H1 (cell line): ENCODE measurements at regions not wholly inside any gene's neighbourhood (a gene's known extent, or its start where the extent isn't known, plus 50 kb on each side); places are given as distances from the start of the nearest gene placed in this dataset.

Experiments used
- CTCF ChIA-PET: fragments of 300-600 bp; sonication (Branson Sonifier 250); formaldehyde crosslinking; loops from one replicate; lab custom pipeline; 2021; ENCODE audit not compliant: partially characterized antibody; lab: Charles Lee
- POLR2A ChIA-PET: fragments of 300-600 bp; sonication (Branson Sonifier 250); formaldehyde crosslinking; loops from one replicate; lab custom pipeline; 2021; ENCODE audit warnings: inconsistent platforms; ENCODE audit not compliant: partially characterized antibody; lab: Charles Lee
- DNase-seq, 2 experiments: peaks; one replicate each; pipeline versions ENCODE4 v3.0.0 to v3.0.0-alpha.2; 2010 to 2022; ENCODE audit warnings: low spot score in 2 of 2, low read depth in 1 of 2, mixed read lengths in 1 of 2
- FAIRE-seq: peaks from 2 replicates; lab custom pipeline; 2011; peaks lifted over from hg19 to GRCh38; lab: Jason Lieb, UNC
- H2AFZ ChIP-seq: 2 replicates; pipeline ENCODE4 v1.8.1; 2012; ENCODE audit warnings: low read length, inconsistent platforms
- H2AK5ac ChIP-seq: 2 replicates; pipeline ENCODE4 v1.6.1; 2013; ENCODE audit warnings: low read depth, low read length
- H2BK120ac ChIP-seq: replicated peaks from 2 replicates; pipeline ENCODE3; 2013; ENCODE audit warnings: low read depth, low read length, inconsistent platforms
- H2BK12ac ChIP-seq: 2 replicates; pipeline ENCODE4 v1.6.1; 2013; ENCODE audit warnings: low read depth, low read length
- H2BK15ac ChIP-seq: 2 replicates; pipeline ENCODE4 v1.6.1; 2013; ENCODE audit warnings: low read length
- H2BK20ac ChIP-seq: 2 replicates; pipeline ENCODE4 v1.6.1; 2013; ENCODE audit warnings: low read length
- H2BK5ac ChIP-seq: 2 replicates; pipeline ENCODE4 v1.6.1; 2013; ENCODE audit warnings: low read depth, low read length
- H3K14ac ChIP-seq: 2 replicates; pipeline ENCODE4 v1.6.1; 2013; ENCODE audit warnings: inconsistent platforms; ENCODE audit not compliant: insufficient read length
- H3K18ac ChIP-seq: 2 replicates; pipeline ENCODE4 v1.6.1; 2013; ENCODE audit warnings: low read length; ENCODE audit errors: extremely low read depth
- H3K23ac ChIP-seq: 2 replicates; pipeline ENCODE4 v1.6.1; 2013; ENCODE audit warnings: inconsistent platforms; ENCODE audit not compliant: insufficient read length
- H3K23me2 ChIP-seq: 2 replicates; pipeline ENCODE4 v1.6.1; 2013; ENCODE audit warnings: low read depth, low read length
- H3K27ac ChIP-seq: 2 replicates; pipeline ENCODE4 v1.6.1; 2011; ENCODE audit warnings: low read depth, low read length, inconsistent platforms
- H3K27me3 ChIP-seq, 4 experiments: replicated peaks in 1 of 4; 1 replicate in 1 of 4; 2 replicates in 3 of 4; pipeline versions ENCODE4 v1.6.1 to v1.8.1; 2011 to 2013; ENCODE audit warnings: low read length in 3 of 4, mild to moderate bottlenecking in 3 of 4, inconsistent platforms in 2 of 4, mixed read lengths in 2 of 4, moderate library complexity in 1 of 4; ENCODE audit not compliant: control insufficient read depth in 3 of 4, insufficient read depth in 3 of 4; ENCODE audit errors: extremely low read depth in 1 of 4
- H3K36me3 ChIP-seq, 4 experiments: 2 replicates each; pipeline versions ENCODE4 v1.6.1 to v1.8.1; 2011 to 2013; ENCODE audit warnings: mild to moderate bottlenecking in 4 of 4, low read length in 3 of 4, moderate library complexity in 2 of 4, control low read depth in 1 of 4, inconsistent platforms in 1 of 4; ENCODE audit not compliant: insufficient read depth in 4 of 4, control insufficient read depth in 2 of 4
- H3K4ac ChIP-seq: replicated peaks from 2 replicates; pipeline ENCODE3; 2013; ENCODE audit warnings: low read length, low read depth, mixed read lengths, inconsistent platforms; ENCODE audit not compliant: insufficient read length
- H3K4me1 ChIP-seq, 4 experiments: replicated peaks in 1 of 4; 1 replicate in 1 of 4; 2 replicates in 3 of 4; pipeline versions ENCODE4 v1.6.1 to v1.8.1; 2011 to 2013; ENCODE audit warnings: low read length in 3 of 4, inconsistent platforms in 2 of 4, mixed read lengths in 1 of 4; ENCODE audit not compliant: insufficient read depth in 4 of 4, control insufficient read depth in 3 of 4
- H3K4me2 ChIP-seq, 2 experiments: 2 replicates each; pipeline versions ENCODE4 v1.6.1 to v1.8.1; 2011 to 2013; ENCODE audit warnings: low read depth in 2 of 2, low read length in 2 of 2, control low read depth in 1 of 2, inconsistent platforms in 1 of 2, mild to moderate bottlenecking in 1 of 2; ENCODE audit not compliant: insufficient read depth in 1 of 2
- H3K4me3 ChIP-seq, 4 experiments: fragments of 200-600, 300-600 bp in 1 of 4; sonication (generic), shearing (Covaris generic), sonication (Bioruptor Twin) in 1 of 4; 2 replicates each; pipeline versions ENCODE4 v1.5.1 to v1.8.1; 2011 to 2016; ENCODE audit warnings: low read length in 4 of 4, low read depth in 3 of 4, control low read depth in 2 of 4, inconsistent platforms in 2 of 4, mild to moderate bottlenecking in 2 of 4, mixed read lengths in 1 of 4, moderate library complexity in 1 of 4; ENCODE audit not compliant: insufficient read depth in 2 of 4; ENCODE audit errors: extremely low read depth in 1 of 4
- H3K56ac ChIP-seq: replicated peaks from 2 replicates; pipeline ENCODE3; 2013; ENCODE audit warnings: low read depth, mild to moderate bottlenecking, mixed read lengths, low read length, inconsistent platforms; ENCODE audit not compliant: insufficient read length
- H3K79me1 ChIP-seq: 2 replicates; pipeline ENCODE4 v1.6.1; 2013; ENCODE audit warnings: low read depth, low read length, control low read depth
- H3K79me2 ChIP-seq, 2 experiments: 2 replicates each; pipeline versions ENCODE4 v1.6.1 to v1.8.1; 2012 to 2013; ENCODE audit warnings: low read length in 2 of 2, mild to moderate bottlenecking in 2 of 2, inconsistent platforms in 1 of 2; ENCODE audit not compliant: insufficient read depth in 2 of 2, control insufficient read depth in 1 of 2
- H3K9ac ChIP-seq, 4 experiments: replicated peaks in 1 of 4; 1 replicate in 1 of 4; 2 replicates in 3 of 4; pipeline versions ENCODE4 v1.6.1 to v1.8.1; 2011 to 2013; ENCODE audit warnings: low read depth in 3 of 4, low read length in 3 of 4, control low read depth in 2 of 4, mild to moderate bottlenecking in 2 of 4, moderate library complexity in 2 of 4, inconsistent platforms in 1 of 4; ENCODE audit errors: extremely low read depth in 1 of 4
- H3K9me3 ChIP-seq, 2 experiments: 2 replicates each; pipeline versions ENCODE4 v1.6.1 to v1.8.1; 2012 to 2013; ENCODE audit warnings: mild to moderate bottlenecking in 2 of 2, moderate library complexity in 2 of 2, control low read depth in 1 of 2, inconsistent platforms in 1 of 2, low read depth in 1 of 2, low read length in 1 of 2, mixed read lengths in 1 of 2; ENCODE audit not compliant: insufficient read depth in 2 of 2
- H4K20me1 ChIP-seq, 2 experiments: replicated peaks in 1 of 2; 2 replicates each; pipeline versions ENCODE3 to v1.8.1; 2011 to 2013; ENCODE audit warnings: inconsistent platforms in 2 of 2, low read length in 2 of 2, mild to moderate bottlenecking in 1 of 2; ENCODE audit not compliant: insufficient read depth in 2 of 2, control insufficient read depth in 1 of 2
- H4K5ac ChIP-seq: 2 replicates; pipeline ENCODE4 v1.6.1; 2013; ENCODE audit warnings: low read length, low read depth, mixed read lengths, inconsistent platforms; ENCODE audit not compliant: insufficient read length
- H4K8ac ChIP-seq: 2 replicates; pipeline ENCODE4 v1.8.0; 2013; ENCODE audit warnings: mild to moderate bottlenecking, moderate library complexity, low read length, inconsistent platforms; ENCODE audit not compliant: insufficient read depth; ENCODE audit errors: extremely low read depth
- H4K91ac ChIP-seq: replicated peaks from 2 replicates; pipeline ENCODE3; 2013; ENCODE audit warnings: low read length, mixed read lengths, inconsistent platforms; ENCODE audit not compliant: insufficient read length
- ATF3 ChIP-seq: IDR thresholded peaks from 2 replicates; pipeline ENCODE4 v1.6.1; 2011; ENCODE audit warnings: low read depth, mild to moderate bottlenecking, low read length; ENCODE audit not compliant: insufficient read depth
- BCL11A ChIP-seq, 2 experiments: IDR thresholded peaks; one replicate each; pipeline ENCODE4 v1.6.1; 2011; ENCODE audit warnings: low read depth in 2 of 2, low read length in 2 of 2, mild to moderate bottlenecking in 2 of 2
- CHD1 ChIP-seq: IDR thresholded peaks from 2 replicates; pipeline ENCODE4 v1.6.1; 2012; ENCODE audit warnings: low read depth, low read length, improper control_type of control experiment
- CHD2 ChIP-seq: IDR thresholded peaks from 2 replicates; pipeline ENCODE4 v1.6.1; 2012; ENCODE audit warnings: low read length, improper control_type of control experiment
- KDM1A ChIP-seq: fragments of 200-600, 300-600 bp; sonication (generic); IDR thresholded peaks from 2 replicates; pipeline ENCODE4 v1.7.1; 2016; ENCODE audit warnings: mild to moderate bottlenecking, low read length, borderline replicate concordance
- NANOG ChIP-seq: IDR thresholded peaks from 2 replicates; pipeline ENCODE4 v1.6.1; 2011; ENCODE audit warnings: low read length, low read depth, mild to moderate bottlenecking, inconsistent platforms; ENCODE audit not compliant: insufficient read depth, poor library complexity, severe bottlenecking
- SIX5 ChIP-seq: IDR thresholded peaks from 2 replicates; pipeline ENCODE4 v1.6.1; 2011; ENCODE audit warnings: mild to moderate bottlenecking, low read depth, low read length
- USF2 ChIP-seq: IDR thresholded peaks from 2 replicates; pipeline ENCODE4 v1.6.1; 2011; ENCODE audit warnings: low read length, improper control_type of control experiment
- WGBS, 2 experiments: shearing (Covaris generic) in 1 of 2; methylation state at CpG; one replicate each; pipeline versions ENCODE4 v1.1.6 to v1.1.7; 2013 to 2015; ENCODE audit warnings: low lambda C conversion rate in 2 of 2, mixed read lengths in 2 of 2, inconsistent platforms in 1 of 2, low coverage in 1 of 2, missing lambda C conversion rate in 1 of 2; ENCODE audit not compliant: insufficient replicate concordance in 2 of 2, insufficient coverage in 1 of 2, insufficient read length in 1 of 2; ENCODE audit errors: extremely low coverage in 1 of 2, missing lambda C conversion rate in 1 of 2; 5-methylcytosine and 5-hydroxymethylcytosine counted together

- Histone ChIP-seq H3K27me3 (no peaks in the 10 kb centered on the region), H3K79me1 (no peaks in the 10 kb centered on the region), H2BK120ac (no peak overlapping the region), H2BK5ac (no peak overlapping the region), H3K14ac (no peak overlapping the region), H3K23me2 (no peaks in the 10 kb centered on the region), H3K36me3 (no peaks in the 10 kb centered on the region), H3K4ac (no peak overlapping the region), H3K18ac (no peak overlapping the region), H2AFZ (no peak overlapping the region), H4K91ac (no peak overlapping the region), H3K4me3 (no peak overlapping the region), H3K56ac (no peak overlapping the region), H4K8ac (no peak overlapping the region)
- CTCF ChIA-PET: no interaction called here
- DNase-seq: no peak
- no peak for TF ChIP-seq ATF3
- TF ChIP-seq CHD2: no peak
- no peak for TF ChIP-seq KDM1A
- TF ChIP-seq CHD1: no peak
- no peak for TF ChIP-seq BCL11A (IDR thresholded peaks at IDR 0.05; ENCODE audit: low read depth in 2 of 2, low read length in 2 of 2)
- TF ChIP-seq SIX5: no peak
- no peak for TF ChIP-seq USF2
- TF ChIP-seq NANOG: no peak
- TF ChIP-seq, all 59 proteins: peak for 0
- FAIRE-seq: no peak
- Histone ChIP-seq H2BK20ac (no peak overlapping the region), H3K27ac (no peak overlapping the region), H3K4me1 (no peaks in the 10 kb centered on the region), H2AK5ac (no peak overlapping the region), H3K9me3 (peaks cover 72 to 77% of the 10 kb centered on the region in 2 experiments), H2BK15ac (no peak overlapping the region), H3K23ac (no peak overlapping the region), H4K5ac (no peak overlapping the region), H2BK12ac (no peak overlapping the region), H3K79me2 (no peaks in the 10 kb centered on the region), H3K4me2 (no peak overlapping the region), H3K9ac (no peak overlapping the region), H4K20me1 (no peaks in the 10 kb centered on the region)
- POLR2A ChIA-PET: no interaction called here
- 63% methylated on average over 4 of the region's 4 CpGs; no CpG with 5 or more reads in 1 of the 2 experiments for WGBS, 2 experiments
Measured at GRCh38 chr6:159349915-159350314, 180.7 kb downstream of the FNDC1 start.
